Nephron progenitor cell (in vitro differentiated cells): ENCODE measurements at regions not wholly inside any gene's neighbourhood (a gene's known extent, or its start where the extent isn't known, plus 50 kb on each side); places are given as distances from the start of the nearest gene placed in this dataset.
"Not testable (repeated sequence)": the region's sequence is repeated elsewhere in the genome, so short reads cannot be mapped to it uniquely, and the experiment has no call there.

Source experiments
- DNase-seq: peaks from one replicate; pipeline ENCODE4 v3.0.0; 2021
- H3K27ac Mint-ChIP-seq: 2 replicates; pipeline ENCODE4 v1.8.0; 2021; ENCODE audit warnings: mild to moderate bottlenecking, moderate library complexity, mixed read lengths
- H3K27me3 Mint-ChIP-seq: 2 replicates; pipeline ENCODE4 v1.8.0; 2021; ENCODE audit warnings: mild to moderate bottlenecking, low read depth, mixed read lengths; ENCODE audit not compliant: poor library complexity
- H3K36me3 Mint-ChIP-seq: 2 replicates; pipeline ENCODE4 v1.8.0; 2021; ENCODE audit warnings: low read depth, mixed read lengths
- H3K4me1 Mint-ChIP-seq: 2 replicates; pipeline ENCODE4 v1.8.0; 2021; ENCODE audit warnings: mixed read lengths
- H3K4me3 Mint-ChIP-seq: 2 replicates; pipeline ENCODE4 v1.8.0; 2021; ENCODE audit warnings: mild to moderate bottlenecking, moderate library complexity, mixed read lengths
- H3K9me3 Mint-ChIP-seq: 2 replicates; pipeline ENCODE4 v1.8.0; 2021; ENCODE audit warnings: mild to moderate bottlenecking, moderate library complexity, mixed read lengths
- TF ChIP-seq, protein P1 (sequence below): fragments of 200-600 bp; sonication (generic); IDR thresholded peaks from 2 replicates; pipeline ENCODE4 v1.5.0; 2021; ENCODE audit warnings: antibody characterized with exemption

GRCh38 chr17:22044706-22045246 is 352.5 kb downstream of the KCNJ18 start:
- H3K27ac Mint-ChIP-seq, DNase-seq, H3K4me1 Mint-ChIP-seq, H3K36me3 Mint-ChIP-seq, H3K4me3 Mint-ChIP-seq, H3K27me3 Mint-ChIP-seq: not testable (repeated sequence)
- H3K9me3 Mint-ChIP-seq = peaks cover 22% of the 10 kb centered on the region

DNA sequence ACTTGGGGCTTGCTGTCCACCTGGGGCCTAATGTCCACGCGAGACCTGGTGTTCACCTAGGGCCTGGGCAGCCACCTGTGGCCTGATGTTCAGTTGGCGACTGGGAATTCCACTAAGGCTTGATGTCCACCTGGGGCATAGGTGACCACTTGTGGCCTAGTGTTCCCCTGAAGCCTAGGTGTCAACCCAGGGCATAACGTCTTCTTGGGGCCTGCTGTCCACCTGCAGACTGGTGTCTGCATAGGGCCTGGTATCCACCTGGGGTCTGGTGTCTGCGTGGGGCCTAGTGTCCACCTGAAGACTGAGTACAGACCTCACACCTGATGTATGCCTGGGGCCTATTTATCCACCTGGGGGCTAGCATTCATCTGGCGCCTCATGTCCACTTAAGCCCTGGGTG is 355.2 kb downstream of the KCNJ18 start:
- H3K9me3 Mint-ChIP-seq = peaks cover 22% of the 10 kb centered on the region
- not testable (repeated sequence) for H3K36me3 Mint-ChIP-seq, H3K27ac Mint-ChIP-seq, DNase-seq, H3K4me1 Mint-ChIP-seq, H3K4me3 Mint-ChIP-seq, H3K27me3 Mint-ChIP-seq

DNA sequence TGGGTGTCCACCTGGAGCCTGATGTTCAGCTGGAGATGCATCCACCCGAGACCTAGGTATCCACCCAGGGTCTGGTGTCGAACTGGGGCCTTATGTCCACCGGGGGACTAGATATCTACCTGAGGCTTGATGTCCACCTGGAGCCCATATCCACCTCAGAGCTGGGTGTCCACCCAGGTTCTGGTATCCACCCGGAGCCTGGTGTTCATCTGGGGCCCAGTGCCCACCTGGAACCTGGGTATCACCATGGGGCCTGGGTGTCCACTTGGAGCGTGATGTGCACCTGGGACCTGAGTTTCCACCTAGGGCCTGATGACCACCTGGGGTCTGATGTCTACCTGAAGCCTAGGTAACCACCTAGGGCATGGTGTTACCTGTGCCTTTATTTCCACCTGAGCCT is 355.9 kb downstream of the KCNJ18 start:
- H3K36me3 Mint-ChIP-seq = not testable (repeated sequence)

GRCh38 chr17:22050766-22051165 is 358.4 kb downstream of the KCNJ18 start:
- H3K27ac Mint-ChIP-seq, DNase-seq, H3K4me3 Mint-ChIP-seq, H3K4me1 Mint-ChIP-seq, H3K36me3 Mint-ChIP-seq, H3K27me3 Mint-ChIP-seq: not testable (repeated sequence)
- H3K9me3 Mint-ChIP-seq = peaks cover 11% of the 10 kb centered on the region

More for the DNA sequence above, 355.9 kb downstream of the KCNJ18 start:
- not testable (repeated sequence) for H3K4me1 Mint-ChIP-seq, H3K27me3 Mint-ChIP-seq, H3K27ac Mint-ChIP-seq, H3K4me3 Mint-ChIP-seq, DNase-seq
- peaks cover 21% of the 10 kb centered on the region for H3K9me3 Mint-ChIP-seq

DNA sequence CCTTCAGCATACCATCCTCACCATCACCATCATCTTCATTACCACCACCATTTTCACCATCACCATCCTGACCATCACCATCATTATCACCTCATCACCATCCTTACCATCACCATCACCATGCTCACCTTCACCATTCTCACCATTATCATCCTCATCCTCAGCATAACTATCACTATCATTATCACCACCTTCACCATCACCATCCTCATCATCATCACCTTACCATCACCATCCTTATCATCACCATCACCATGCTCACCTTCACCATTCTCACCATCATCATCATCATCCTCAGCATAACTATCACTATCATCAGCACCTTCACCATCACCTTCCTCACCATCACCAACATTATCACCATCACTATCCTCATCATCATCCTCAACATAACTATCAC is 360.4 kb downstream of the KCNJ18 start:
- not testable (repeated sequence) for H3K4me1 Mint-ChIP-seq, DNase-seq, H3K9me3 Mint-ChIP-seq, H3K4me3 Mint-ChIP-seq, H3K27me3 Mint-ChIP-seq, H3K27ac Mint-ChIP-seq, H3K36me3 Mint-ChIP-seq

DNA sequence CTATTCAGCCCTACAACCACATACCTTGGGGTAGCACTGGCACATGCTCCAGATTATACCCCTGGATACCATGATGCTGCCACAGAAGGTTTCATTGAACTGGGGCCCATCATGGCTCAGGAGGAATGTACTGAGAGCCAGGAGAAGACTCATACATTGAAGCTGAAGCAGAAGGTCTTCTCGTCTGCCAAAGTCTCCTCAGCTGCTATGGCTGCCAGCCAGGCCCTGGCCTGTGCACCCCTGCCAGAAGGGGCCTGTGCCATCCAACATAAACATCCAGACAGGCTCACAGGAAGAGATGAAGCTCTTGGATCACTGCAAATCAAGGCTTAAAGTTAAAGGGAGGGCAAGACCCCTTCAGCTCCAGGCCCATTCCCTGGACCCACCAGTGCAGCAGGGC is 364.2 kb downstream of the KCNJ18 start:
- not testable (repeated sequence) for H3K27ac Mint-ChIP-seq, H3K36me3 Mint-ChIP-seq, H3K27me3 Mint-ChIP-seq, H3K9me3 Mint-ChIP-seq, H3K4me1 Mint-ChIP-seq, H3K4me3 Mint-ChIP-seq, DNase-seq

DNA sequence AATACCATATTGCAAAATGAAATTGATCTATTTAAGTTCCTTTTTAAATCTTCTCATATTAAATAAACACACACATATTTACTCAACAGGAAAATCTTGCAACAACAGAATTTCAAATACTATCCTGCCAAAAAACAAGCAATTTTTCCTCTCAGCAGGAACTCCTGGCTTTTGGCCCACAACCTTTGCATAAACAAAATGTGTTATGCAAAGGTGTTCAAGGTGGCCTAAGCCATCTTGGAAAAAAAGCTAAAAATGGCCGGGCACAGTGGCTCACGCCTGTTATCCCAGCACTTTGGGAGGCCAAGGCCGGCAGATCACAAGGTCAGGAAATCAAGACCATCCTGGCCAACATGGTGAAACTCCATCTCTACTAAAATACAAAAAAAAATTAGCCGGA is 383.6 kb downstream of the KCNJ18 start:
- not testable (repeated sequence) for H3K27ac Mint-ChIP-seq, H3K36me3 Mint-ChIP-seq, H3K4me1 Mint-ChIP-seq, H3K9me3 Mint-ChIP-seq, DNase-seq, H3K4me3 Mint-ChIP-seq, H3K27me3 Mint-ChIP-seq

DNA sequence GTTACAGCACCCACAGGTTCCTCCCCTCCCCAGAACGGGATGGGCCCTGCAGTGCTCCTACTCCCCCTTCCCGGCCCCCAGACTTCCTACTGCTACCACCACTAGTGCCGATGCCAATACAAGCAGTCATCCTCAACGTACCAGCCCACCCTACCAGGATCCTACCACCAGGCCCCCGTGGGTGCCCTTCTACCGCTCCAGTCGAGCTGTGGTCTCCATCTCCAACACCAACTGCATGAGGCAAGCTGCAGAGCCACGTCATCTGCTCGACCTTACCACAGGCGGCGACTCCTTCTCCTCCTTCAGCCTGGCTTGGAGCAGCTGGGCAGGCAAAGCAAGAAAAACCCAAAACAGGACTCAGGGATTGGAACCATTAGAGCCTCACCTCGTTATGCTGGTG is 396.3 kb downstream of the KCNJ18 start:
- H3K4me1 Mint-ChIP-seq, H3K27ac Mint-ChIP-seq, H3K4me3 Mint-ChIP-seq, DNase-seq, H3K36me3 Mint-ChIP-seq: not testable (repeated sequence)
- Mint-ChIP-seq H3K27me3 (peaks cover 12% of the 10 kb centered on the region), H3K9me3 (peaks cover 26% of the 10 kb centered on the region)

DNA sequence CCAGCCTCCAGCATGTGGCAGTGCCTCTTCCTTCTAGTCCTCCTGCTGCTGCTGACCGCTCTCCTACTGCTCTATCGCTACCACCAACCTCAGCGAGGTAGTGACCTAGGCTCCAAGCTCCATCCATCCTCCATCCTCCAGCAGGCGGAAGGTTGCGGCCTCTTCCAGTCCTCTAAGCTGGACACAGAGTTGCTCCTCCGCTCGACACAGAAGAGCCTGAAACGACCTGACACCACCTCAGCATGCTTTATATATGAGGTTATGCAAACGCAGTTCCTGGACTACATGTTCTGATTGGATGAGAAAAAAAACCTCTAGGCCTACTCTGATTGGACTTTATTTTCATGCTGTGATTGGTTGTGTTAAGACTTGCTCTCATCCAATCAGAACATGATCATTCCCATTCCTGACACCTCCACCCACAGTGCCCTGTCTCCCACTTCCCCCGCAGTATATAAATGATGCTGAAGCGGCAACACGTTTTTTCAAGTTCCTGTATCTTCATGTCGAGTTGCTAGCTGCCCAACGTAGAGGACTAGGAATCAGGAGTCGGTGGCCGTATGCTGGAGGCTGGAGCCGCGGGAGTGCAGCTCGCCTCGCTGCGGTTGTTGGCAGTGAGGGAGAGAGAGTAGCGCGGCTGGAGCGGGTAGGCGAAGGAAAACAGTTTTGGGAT is 398.1 kb downstream of the KCNJ18 start:
- H3K36me3 Mint-ChIP-seq = no peaks in the 10 kb centered on the region
- no peaks in the 10 kb centered on the region for H3K4me1 Mint-ChIP-seq
- H3K4me3 Mint-ChIP-seq = peak overlapping the region; percentile 65
- TF ChIP-seq, protein P1, sequence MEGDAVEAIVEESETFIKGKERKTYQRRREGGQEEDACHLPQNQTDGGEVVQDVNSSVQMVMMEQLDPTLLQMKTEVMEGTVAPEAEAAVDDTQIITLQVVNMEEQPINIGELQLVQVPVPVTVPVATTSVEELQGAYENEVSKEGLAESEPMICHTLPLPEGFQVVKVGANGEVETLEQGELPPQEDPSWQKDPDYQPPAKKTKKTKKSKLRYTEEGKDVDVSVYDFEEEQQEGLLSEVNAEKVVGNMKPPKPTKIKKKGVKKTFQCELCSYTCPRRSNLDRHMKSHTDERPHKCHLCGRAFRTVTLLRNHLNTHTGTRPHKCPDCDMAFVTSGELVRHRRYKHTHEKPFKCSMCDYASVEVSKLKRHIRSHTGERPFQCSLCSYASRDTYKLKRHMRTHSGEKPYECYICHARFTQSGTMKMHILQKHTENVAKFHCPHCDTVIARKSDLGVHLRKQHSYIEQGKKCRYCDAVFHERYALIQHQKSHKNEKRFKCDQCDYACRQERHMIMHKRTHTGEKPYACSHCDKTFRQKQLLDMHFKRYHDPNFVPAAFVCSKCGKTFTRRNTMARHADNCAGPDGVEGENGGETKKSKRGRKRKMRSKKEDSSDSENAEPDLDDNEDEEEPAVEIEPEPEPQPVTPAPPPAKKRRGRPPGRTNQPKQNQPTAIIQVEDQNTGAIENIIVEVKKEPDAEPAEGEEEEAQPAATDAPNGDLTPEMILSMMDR = no peak
- H3K27ac Mint-ChIP-seq = no peak overlapping the region
- no peak for DNase-seq
- H3K27me3 Mint-ChIP-seq = peaks cover 12% of the 10 kb centered on the region
- H3K9me3 Mint-ChIP-seq = peaks cover 26% of the 10 kb centered on the region

- not testable (repeated sequence) for H3K36me3 Mint-ChIP-seq, H3K4me1 Mint-ChIP-seq, H3K27ac Mint-ChIP-seq, DNase-seq
- peak overlapping the region; percentile 80 for H3K4me3 Mint-ChIP-seq
- H3K27me3 Mint-ChIP-seq = peaks cover 12% of the 10 kb centered on the region
- peaks cover 26% of the 10 kb centered on the region for H3K9me3 Mint-ChIP-seq
These were observed 398.8 kb downstream of the KCNJ18 start for GRCh38 chr17:22091041-22091679.

GRCh38 chr17:22091840-22092239 is 399.5 kb downstream of the KCNJ18 start:
- not testable (repeated sequence) for H3K4me1 Mint-ChIP-seq, H3K4me3 Mint-ChIP-seq, H3K27me3 Mint-ChIP-seq, DNase-seq, H3K27ac Mint-ChIP-seq, H3K36me3 Mint-ChIP-seq
- H3K9me3 Mint-ChIP-seq = peaks cover 26% of the 10 kb centered on the region

- H3K4me3 Mint-ChIP-seq, DNase-seq, H3K9me3 Mint-ChIP-seq, H3K4me1 Mint-ChIP-seq, H3K27me3 Mint-ChIP-seq, H3K27ac Mint-ChIP-seq, H3K36me3 Mint-ChIP-seq: not testable (repeated sequence)
These were observed 403.1 kb downstream of the KCNJ18 start for GRCh38 chr17:22095414-22095813.

- H3K9me3 Mint-ChIP-seq = not testable (repeated sequence)
These were observed 407.3 kb downstream of the KCNJ18 start for GRCh38 chr17:22099633-22100032.

More at GRCh38 chr17:22099633-22100032, 407.3 kb downstream of the KCNJ18 start:
- H3K36me3 Mint-ChIP-seq, H3K4me1 Mint-ChIP-seq, H3K4me3 Mint-ChIP-seq, H3K27ac Mint-ChIP-seq, DNase-seq, H3K27me3 Mint-ChIP-seq: not testable (repeated sequence)
